ENCODE measurements at regions not wholly inside any gene's neighbourhood (a gene's known extent, or its start where the extent isn't known, plus 50 kb on each side); places are given as distances from the start of the nearest gene placed in this dataset.

DNA sequence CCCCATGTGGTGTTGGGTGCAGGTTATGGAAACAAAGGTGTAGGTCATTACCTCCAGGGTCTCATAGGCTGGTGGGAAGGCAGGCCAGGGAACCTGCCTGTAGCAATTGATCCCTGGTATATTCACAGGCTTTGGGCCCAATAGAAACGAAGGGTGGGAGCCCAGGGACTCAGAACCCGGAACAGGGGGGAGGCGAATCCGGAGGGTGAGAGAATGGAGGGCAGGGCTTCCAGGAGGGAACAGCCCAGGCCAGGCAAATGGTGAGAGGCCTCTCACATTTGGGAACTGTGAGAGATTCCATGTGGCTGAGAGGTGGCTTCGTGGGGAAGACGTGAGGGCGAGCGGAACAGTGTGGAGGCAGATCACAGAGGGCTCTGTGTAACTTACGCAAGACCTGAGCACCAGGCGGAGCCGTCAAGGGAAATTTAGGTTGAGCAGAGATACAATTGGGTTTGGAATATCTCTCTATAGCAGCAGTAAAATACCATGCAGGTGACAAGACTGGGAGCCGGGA is 267.1 kb downstream of the ERMARD start:
- no peak for TF ChIP-seq ZFX (IDR thresholded peaks at IDR 0.05)
- TF ChIP-seq, protein P1, sequence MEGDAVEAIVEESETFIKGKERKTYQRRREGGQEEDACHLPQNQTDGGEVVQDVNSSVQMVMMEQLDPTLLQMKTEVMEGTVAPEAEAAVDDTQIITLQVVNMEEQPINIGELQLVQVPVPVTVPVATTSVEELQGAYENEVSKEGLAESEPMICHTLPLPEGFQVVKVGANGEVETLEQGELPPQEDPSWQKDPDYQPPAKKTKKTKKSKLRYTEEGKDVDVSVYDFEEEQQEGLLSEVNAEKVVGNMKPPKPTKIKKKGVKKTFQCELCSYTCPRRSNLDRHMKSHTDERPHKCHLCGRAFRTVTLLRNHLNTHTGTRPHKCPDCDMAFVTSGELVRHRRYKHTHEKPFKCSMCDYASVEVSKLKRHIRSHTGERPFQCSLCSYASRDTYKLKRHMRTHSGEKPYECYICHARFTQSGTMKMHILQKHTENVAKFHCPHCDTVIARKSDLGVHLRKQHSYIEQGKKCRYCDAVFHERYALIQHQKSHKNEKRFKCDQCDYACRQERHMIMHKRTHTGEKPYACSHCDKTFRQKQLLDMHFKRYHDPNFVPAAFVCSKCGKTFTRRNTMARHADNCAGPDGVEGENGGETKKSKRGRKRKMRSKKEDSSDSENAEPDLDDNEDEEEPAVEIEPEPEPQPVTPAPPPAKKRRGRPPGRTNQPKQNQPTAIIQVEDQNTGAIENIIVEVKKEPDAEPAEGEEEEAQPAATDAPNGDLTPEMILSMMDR (conservative IDR thresholded peaks at IDR 0.05), result no peak
- no peak overlapping the region for H3K27ac ChIP-seq

DNA sequence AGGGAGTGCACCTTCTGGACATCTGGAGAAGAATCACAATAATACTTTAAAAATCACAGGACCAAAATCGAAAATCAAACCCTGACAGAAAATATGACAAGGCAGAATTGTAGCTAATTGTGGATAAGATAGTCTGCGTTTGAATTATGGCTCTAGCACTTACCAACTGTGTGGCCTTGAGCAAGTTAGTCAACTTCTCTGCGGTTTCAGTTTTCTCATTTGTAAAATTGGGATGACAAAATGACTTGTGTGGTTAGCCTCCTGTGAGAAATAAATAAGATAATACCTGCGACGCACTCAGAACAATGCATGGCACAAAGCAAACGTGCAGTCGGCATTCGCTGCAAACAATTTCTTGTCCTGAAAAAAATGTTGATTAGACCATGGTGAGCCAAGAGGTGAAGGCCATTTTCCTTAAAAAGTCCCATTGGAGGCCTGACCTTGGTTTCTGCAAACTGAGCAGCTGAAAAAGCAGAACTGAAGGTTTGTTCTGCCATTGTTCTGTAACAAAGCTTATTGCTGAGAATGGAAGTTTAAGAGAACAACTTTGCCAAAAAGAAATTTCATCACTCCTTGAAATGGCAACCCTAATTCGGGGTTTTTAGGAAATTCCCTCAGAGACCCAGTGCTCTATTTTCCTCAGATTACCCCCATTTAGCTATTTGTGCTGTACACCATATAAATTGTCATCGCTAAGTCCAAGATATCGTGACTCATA is 266.3 kb downstream of the ERMARD start:
- TF ChIP-seq ZFX (IDR thresholded peaks at IDR 0.05), result no peak
- TF ChIP-seq, protein P1 (conservative IDR thresholded peaks at IDR 0.05), result no peak
- no peak overlapping the region for H3K27ac ChIP-seq

DNA sequence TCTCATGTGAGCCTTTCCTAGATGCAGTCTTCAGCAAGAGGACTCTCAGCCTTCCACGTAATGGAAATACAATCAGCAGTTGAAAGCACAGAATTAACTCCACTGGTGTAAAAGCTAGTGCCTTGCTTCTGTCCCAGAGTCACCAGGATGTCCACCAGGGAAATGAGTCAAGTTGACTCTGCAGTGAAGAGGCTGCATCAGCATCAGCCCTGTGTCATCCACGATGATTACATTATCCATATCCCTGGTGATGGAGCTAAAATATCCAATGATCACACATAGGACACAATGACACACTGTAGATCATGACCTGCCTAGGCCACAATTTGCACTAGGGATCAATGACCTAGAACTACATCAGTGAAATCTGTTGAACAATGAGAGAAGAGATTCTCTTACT is 262.4 kb downstream of the ERMARD start:
- TF ChIP-seq ZFX (IDR thresholded peaks at IDR 0.05), result no peak
- TF ChIP-seq, protein P1 (conservative IDR thresholded peaks at IDR 0.05), result no peak
- no peak overlapping the region for H3K27ac ChIP-seq

DNA sequence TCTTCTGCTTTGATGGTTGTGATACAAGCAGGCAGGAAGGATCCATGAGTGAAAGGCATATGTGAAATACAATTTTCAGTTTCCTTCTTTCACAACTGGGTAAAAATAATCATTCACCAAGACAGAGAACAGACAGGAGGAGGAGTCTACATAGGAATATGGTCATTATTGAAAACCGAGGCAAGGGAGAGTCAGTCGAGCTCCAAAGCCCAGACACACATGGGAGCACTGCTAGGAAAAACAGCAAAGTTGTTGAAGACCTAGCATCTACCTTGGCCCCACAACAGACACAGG is 260.6 kb downstream of the ERMARD start:
- TF ChIP-seq, protein P1 (conservative IDR thresholded peaks at IDR 0.05), result no peak
- TF ChIP-seq ZFX (IDR thresholded peaks at IDR 0.05), result no peak
- H3K27ac ChIP-seq, result no peak overlapping the region

DNA sequence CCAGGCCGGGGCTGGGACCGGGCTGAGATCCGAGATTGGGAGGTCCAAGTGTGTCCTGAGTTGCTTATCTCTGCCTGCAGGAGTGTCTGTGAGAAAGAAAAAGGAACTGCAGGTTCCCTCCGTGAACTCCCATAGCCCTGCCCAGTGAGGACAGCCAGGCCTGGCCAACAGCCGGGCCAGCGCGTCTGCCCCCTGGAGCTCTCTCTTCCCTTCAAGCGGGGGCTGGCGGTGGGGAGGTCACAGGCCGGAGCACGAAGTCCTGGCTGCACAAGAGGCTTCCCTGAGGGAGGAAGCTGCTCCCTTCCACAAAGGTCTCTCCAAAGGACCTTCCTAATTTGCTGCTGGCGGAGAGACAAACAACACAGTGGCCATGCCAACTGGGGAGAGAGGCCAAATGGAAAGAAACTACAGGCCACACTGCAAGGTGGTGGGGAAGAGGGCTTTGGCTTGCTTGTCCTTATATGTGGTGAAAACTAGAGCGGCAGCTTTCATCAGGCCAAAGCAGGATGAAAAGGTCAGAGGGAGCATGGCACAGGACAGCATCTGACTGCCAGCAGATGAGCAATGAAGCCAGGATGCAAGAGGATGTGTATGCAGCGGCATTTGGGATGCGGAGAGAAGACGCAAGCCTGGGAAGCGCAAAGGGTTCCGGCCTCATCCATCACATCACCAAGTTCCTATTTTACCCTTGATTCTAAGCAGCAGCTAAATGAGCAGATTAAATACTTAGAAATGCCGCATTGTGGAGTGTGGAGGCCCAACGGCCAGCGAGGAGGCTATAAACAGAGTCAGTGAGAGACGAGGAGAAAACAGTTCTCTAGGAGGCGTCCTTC is 260.0 kb downstream of the ERMARD start:
- TF ChIP-seq ZFX (IDR thresholded peaks at IDR 0.05), result no peak
- TF ChIP-seq, protein P1 (conservative IDR thresholded peaks at IDR 0.05), result no peak

DNA sequence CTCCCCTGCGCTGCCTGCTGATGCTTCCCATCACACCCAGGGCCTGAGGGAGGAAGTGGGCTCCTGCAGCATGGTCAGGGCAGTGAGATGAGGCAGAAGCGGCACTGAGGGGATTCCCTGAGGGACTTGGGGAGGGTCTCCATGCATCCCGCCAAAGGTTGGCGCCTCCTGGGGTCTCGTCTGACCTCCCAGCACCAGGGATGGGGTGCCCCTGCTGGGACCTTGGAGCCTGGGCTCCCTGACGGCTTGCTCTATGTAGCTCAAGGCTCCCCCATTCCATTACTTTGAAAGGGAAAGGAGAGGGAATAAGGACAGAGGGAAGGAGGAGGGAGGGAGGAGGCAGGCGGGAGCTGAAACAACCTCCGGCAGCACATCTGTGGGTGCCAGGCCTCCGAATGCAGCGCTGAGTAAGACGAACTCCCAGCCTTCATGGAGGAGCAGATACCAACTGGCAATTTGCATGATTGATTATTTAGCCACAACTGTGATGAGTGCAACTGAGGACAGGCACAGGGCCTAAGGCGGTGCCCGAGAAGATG is 259.3 kb downstream of the ERMARD start:
- no peak for TF ChIP-seq ZFX (IDR thresholded peaks at IDR 0.05)
- TF ChIP-seq, protein P1 (conservative IDR thresholded peaks at IDR 0.05), result no peak
- no peak overlapping the region for H3K27ac ChIP-seq

More for the DNA sequence above, 260.0 kb downstream of the ERMARD start:
- no peak overlapping the region for H3K27ac ChIP-seq

DNA sequence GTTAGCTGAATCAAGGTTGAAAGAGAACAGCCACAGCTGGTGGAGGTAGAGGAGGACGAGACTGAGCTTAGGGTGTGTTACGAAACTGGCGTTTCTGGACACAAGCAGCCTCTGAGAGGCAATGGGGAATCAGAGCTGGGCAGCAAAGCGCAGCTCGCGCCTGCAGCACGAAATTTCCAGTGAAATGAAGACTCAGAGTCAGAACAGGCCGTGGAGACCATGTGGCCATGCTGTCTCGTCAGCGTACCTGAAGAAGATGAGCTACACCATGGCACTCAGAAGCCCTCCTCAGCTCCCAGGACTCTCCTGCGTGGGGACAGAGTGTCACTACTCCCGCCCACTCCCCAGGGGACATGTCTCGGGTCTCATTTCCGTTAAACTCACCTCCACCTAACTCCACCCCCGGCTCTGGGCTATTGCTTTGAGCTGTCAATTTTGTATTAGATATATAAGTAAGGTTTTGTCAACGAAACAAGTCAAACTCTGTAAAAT is 256.9 kb downstream of the ERMARD start:
- H3K27ac ChIP-seq, result peak overlapping the region; percentile 5; the same call in 1 of the 2 replicates
- TF ChIP-seq, protein P1 (conservative IDR thresholded peaks at IDR 0.05), result no peak
- TF ChIP-seq ZFX (IDR thresholded peaks at IDR 0.05), result no peak

Data from C4-2B (cell line).